SKM-1 (cell line): ENCODE measurements at regions not wholly inside any gene's neighbourhood (a gene's known extent, or its start where the extent isn't known, plus 50 kb on each side); places are given as distances from the start of the nearest gene placed in this dataset.

Experiments used
- DNase-seq: peaks from one replicate; lab custom pipeline; 2025; ENCODE audit not compliant: unreplicated experiment; lab: John Stamatoyannopoulos, UW

DNA sequence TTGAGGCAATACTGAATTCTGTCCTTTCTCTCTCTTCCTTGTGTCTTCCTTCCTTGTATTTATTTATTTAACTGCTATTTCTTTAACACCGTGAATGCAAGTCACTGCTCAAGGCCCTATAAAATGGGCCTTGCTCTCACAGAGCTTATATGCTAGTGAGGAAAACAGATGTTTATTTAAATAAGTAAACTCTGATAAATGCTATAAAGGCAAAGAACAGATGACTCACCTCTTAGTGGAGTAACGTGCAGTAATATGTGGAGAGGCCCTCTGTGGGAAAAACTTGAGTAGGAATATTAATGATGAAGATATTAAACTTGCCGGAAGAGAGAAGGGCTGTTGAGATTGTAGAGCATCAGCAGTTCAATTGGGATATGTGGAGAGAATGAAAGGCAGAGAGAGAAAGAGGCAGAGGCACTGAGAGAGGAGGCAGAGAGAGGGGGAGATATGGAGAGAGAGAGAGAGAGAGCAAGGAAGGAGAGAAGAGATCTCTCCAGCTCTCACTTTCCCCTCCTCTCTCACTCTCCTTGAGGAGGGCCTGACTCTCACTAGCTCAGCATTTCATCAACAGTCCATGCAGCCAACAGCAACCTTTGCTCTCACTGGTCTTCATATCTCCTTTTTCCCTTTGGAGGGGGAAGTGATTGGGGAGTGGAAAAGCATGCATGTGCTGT lies 322.2 kb downstream of the LMX1A start:
- DNase-seq, result no peak

DNA sequence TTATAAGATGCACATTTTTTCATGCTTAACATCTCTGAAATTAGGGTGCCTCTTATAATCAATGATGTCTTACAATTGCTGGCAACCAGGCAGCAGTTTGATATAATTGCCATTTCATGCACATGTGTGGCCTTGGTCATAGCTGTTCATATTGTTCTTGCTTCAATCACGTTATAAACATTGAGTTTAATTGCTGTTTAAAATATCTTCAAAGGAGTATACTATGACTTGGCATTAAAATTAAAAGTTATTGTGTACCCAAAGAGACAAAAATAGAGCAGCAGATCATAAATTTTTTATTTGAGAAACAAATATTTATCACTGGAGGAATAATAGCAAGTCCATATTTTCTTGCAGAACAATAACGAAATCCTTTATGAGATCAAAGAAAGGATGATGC lies 325.5 kb downstream of the LMX1A start:
- DNase-seq, result no peak

DNA sequence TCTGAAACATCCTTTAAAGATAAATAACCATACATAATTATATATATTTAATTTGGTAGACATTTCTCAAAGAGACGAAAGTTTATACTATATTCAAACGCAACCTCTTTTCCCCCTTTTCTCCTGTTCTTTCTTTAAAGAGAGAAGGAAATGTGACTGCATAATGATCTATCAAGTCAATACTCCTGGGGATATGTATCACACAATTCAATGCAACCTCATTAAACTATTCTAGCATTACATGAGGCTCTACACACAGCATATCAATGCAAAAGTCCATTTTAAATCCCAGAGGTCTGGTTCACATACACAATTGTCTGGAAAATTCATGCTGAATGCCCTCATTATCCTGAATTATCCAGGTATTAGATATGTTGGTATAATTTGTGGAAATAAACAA lies 330.7 kb downstream of the LMX1A start:
- no peak for DNase-seq

DNA sequence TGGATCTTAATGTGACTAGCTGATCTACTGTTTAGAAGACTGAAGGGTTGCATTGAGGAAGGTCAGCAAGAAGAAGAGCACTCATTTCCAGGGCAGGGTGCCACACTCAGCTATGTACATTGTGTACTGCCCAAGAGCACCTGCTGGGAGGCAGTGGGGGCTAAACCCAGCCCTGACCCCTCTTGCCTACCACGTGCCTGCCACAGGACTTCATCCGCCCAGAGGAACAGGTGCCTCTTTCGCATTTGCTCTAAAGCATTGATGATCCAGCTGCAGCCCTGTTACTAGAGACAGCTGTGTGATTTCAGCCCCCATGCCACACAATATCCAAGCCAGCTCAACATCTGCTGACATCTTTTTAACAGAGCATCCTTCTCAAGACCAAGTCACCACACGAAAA lies 341.8 kb downstream of the LMX1A start:
- no peak for DNase-seq

DNA sequence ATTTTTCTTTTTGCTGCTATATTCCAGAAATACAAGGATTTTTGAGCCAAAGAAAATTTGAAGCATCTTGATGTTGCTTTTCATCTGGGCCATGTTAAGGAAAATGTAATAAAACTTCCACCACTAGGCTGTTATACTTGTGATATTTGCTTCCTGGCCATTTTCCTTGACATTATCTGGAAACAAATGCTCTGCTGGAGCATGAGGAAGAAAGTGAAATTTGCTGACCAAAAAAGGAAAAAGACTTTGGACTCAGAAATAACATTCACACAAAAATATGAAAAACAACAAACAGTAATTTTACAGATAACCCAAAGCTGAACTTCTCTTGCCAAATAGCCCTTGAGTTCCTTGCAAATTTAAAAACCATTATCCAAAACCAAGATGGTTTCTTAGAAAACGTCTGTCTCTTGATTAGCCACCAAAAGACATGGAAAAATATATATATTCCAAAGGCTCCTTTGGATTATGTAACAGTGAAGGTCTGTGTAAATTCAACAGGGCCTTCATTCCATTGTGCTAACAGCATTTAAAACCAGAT lies 344.5 kb downstream of the LMX1A start:
- no peak for DNase-seq

DNA sequence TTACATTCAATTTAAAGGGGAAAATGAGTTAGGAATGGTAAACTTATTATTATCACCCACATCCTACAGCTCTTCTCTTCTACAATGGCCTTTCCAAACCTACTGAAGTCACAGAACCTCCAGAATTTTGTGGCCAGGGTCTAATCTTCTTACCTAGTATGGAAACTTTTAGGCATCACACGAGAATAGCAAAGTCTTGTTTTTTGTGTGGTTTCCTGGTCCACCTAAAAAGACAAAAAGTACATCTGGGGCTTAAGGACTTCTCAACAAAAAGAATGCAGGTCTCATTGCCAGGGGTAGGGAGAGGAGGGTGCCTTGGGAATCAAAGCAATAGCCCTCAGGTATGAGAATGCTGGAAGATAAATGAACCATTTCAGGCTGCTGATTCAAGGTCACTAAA lies 345.3 kb downstream of the LMX1A start:
- no peak for DNase-seq

DNA sequence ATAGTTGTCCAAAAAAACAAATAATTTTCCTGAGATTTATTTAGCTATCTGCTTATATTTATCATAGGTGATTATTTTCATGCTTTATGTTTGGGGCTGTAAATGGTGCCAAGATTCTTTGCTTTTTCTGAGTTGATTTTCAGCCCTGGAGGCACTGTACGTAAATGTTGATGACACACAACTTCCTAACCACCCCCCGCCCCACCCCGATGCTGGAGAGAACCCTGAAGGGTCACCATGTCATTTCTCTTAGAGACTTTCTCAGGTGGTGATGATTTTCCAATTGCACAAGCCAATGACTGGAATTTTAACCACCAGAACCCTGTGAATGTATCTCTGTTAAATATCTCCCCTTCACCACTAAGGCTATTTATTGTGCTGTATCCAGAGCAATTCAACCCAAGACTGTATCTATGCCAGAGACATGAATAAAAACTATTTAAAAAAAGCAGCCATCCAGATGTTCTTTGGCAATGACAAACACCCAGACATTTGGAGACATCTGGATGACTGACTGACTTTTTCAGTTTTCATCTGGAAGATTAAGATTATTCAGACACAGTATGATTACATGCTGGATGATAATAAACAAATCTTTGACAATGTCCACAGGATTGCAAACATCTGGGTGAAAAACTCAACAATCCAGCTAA lies 346.0 kb downstream of the LMX1A start:
- no peak for DNase-seq

DNA sequence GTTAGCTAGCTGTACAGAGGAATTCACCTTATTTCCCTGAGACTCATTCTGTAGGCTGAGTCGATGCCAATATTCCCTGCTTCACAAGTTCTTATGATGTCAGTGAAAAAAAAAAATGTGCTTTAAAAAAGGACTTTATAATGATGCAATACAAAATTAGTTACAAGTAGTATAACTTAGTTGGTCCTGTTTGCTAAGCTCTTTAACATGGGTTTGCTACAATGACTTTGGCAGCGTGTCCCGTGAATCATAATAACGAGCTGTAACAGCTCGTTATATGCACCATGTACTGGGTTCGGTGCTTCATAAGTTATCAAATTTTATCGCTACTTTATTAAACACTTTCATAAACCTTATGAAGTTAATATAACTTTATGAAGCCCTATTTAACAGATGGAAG lies 349.7 kb downstream of the LMX1A start:
- no peak for DNase-seq

DNA sequence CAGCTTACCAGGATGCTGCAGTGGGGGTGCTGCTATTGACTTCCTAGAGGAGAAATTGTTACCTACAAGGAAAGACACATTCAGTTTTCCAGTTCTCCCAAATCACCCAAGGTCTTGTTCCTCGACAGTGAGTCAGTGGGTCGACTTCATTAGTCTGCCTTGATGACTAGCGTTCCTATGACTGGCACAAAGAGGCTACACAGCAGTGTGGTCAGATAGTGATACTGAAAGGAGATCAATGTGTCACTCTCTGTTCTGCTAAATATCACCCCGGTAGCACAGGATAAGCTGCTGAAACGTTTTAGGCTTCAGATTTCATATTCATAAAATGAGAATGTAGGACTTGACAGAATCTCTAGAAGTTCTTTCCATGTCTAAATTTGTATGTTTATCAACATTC lies 357.4 kb downstream of the LMX1A start:
- DNase-seq, result no peak

DNA sequence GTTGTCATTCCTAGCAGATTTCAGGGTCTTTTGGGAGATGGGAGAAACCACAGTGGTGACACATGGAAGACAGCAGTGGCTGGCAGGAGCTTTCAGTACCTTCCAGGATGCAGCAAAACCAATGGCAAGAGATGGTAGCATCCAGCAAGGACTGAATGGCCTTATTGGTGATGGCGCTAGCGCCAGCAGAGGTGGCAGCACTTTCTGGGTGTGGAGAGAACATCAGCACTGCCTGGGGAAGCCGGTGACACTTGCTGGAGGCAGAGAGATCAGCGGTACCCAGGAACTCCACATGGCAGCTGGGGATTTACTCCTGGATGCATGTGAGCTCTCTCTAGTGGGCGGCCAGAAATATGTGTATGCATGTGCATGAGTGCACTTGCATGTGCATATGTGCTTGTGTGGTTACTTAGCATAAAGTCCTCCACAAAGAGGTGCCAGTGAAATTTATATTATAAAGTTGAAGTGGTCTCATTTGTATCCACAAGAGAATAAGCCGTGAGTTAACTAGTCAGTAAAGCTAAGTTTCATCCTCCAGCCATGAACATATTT lies 364.7 kb downstream of the LMX1A start:
- no peak for DNase-seq

DNA sequence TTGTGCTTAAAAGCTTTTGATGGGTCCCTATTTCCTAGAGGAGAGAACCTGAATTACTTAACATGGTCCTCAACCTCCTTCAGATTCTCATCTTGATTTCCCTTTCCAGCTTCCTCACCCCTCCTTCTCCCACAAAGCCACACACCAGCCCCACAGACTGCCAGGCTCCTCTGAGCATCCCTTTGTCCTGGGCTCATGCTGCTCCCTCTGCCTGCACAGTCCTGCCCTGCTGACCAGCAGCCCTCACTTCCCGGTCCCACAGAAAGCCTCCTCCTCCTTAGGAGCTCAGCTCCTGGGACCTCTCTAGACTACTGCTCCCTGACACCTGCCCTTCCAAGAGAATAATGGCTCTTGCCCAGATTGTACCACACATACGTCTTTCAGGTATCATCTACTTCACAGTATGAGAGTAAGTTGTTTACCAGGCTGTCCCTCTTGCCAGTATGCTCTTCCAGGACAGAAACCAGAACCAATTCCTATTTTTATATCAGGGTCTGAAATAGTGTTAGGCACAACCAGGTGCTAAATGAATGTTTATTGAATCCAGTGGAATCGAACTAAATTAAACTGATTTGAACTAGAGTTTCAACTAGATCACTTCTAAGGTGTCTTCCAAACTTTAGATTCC lies 373.4 kb downstream of the LMX1A start:
- DNase-seq, result no peak

DNA sequence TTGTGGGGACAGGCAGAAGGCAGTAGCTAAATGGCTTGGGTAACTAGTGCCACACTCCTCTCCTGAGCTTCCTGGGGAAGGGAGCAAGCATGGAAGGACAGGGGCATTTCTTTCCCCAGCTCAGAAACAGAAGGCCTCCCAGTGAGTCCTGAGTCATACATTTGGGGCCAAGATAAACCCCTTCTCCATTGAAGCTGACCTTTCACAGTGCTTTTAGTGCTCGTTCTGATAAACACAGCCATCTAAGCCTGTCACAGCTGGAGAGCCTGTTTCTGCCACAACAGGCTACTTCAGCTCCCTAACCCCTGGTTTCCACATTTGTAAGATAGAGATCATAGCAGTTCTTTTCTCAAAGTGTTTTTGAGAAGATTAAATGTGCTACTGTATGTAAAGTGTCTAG lies 374.0 kb downstream of the LMX1A start:
- DNase-seq, result no peak

DNA sequence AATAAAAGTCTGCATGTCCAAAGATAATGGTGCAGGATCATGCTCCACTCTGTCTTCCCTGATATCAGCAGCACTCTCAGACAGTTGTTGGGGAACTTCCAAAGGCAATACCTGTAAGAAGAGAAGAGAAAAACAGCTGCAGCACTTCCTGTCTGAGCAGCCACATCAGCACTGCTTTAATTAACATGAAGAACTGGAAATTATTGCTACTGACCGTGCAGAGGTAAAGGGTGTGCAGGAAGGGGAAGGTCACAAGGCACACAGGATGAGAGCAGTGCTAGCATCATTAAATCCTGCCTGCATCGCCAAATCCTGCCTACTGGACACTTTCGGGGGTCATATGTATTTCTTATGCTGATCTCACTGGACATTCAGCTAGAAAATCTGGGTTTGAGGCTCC lies 379.0 kb downstream of the LMX1A start:
- no peak for DNase-seq

DNA sequence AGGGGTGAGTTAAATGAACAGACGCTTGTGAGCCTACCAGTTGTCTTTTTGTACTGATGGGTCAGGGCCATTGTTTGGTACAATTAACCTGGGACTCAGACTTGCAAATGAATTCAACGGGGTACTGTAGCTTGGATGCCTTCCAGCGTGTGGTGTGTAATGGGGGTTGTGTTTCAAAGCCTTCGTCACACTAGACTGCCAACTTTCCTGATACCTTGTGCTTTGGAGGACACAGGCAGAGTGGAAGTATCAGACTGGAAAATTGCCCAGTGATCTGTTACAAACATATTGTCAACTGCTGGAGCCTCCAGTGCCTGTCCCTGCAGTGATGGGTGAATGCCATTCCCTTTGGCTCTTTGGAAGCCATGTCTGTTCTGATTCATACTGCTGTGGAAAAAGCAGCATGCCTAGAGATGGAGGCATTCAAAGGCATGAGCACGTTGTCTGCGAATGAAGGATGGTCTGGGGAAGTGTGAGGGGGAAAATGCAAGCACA lies 384.5 kb downstream of the LMX1A start:
- no peak for DNase-seq

DNA sequence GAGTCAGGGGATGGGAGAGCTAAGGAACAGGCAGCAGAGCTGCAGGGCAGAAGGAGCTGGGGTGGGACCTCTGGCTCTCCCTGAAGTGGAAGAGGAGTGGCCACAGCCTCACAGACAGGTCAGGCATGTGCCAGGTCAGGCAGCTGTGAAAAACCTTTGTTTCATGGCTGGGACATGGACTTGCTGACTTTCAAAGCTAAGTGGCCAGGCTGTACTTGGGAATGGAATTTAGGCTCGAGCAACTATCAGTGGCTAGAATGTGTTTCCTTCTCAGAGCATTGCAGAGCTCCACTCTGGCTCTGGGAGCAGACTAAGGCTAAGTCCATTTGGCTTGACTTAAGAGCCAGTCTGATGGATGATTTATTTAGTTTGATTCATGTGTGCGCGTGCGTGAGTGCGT lies 385.1 kb downstream of the LMX1A start:
- DNase-seq, result no peak

DNA sequence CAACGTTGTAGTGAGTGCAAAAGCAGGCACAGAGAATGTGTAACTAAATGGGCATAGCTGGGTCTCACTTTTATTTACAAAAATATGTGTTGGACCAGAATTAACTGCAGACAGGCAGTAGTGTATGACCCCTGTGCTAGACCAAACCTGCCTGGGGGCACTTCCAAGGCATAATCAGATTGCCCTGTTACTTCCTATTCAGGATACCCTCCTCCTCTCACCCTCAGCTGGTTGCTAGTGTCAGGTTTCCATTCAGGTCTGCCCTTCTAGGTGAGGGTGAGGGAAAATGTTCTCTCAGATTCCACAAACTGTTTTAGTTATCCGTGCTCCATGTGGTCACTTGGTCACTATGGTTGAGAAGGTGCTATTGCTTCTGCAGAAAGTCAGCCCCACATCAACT lies 387.3 kb downstream of the LMX1A start:
- no peak for DNase-seq

DNA sequence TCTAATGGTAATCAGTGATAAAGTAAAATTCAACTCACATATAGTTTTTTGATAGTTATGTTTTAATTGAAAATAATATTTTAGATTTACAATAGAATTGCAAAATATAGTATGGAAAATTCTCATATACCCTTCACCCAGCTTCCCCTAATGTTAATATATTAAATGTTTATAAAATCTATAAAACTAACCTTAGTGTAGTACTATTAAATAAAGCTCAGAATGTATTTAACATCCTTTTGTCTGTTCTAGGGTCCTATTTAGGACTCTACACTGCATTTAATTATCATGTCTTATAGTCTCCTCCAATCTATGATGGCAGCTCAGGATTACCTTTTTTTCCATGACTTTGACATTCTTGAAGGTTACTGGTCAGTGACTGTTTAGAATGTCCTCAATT lies 389.2 kb downstream of the LMX1A start:
- DNase-seq, result no peak

DNA sequence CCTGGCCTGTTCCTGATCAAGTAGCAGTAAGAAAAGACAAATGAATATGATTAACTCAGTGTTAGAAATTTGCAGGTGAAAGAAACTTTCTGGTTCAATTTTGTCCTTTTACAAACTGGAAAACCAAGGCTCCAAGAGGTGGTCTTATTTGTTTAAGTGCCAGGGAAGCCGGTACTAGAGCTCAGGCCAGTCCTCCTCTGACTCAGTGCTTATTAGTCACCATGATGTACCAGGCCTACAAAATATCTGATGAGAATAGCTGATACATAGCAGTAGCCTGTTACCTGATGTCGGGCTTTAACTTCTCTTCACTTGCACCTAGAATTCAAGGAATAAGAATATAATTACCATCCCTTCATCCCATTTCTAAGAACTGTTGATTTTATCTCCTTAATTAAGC lies 394.8 kb downstream of the LMX1A start:
- no peak for DNase-seq

DNA sequence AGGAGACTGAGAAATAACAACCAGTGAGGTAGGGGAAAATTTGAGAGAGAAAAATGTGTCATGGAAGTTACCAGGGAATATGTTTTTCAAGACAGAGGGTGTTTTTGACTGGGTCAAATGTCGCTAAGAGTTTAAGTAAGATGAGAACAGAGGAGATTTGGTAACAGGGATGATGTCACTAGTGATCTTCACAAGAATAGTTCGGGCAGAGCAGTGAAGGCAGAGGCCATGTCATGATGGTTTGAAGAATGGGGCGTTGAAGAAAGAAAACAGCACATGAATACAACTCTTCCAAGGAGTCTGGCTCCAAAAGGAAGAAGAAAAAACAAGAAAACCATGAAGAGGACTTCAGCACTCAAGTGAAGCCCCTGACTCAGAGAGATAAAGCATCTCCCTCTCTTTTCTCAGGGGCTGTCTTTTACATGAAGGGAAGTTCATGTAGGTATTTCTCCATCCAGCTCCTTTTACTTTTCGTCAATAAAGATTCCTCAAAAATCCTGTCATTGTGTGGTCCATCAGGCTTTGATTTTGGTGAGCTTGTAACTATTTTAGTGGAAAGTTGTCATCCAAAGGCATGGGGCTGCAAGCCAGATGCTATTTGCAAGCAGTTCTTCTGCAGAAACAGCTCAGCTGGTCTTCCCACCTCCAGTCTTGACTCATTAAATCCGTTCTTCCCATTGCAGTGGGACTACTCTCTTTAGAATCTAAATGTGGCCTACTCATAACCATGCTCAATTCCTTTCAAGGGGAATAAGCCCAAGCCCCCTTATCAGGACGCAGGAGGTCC lies 397.3 kb downstream of the LMX1A start:
- no peak for DNase-seq

DNA sequence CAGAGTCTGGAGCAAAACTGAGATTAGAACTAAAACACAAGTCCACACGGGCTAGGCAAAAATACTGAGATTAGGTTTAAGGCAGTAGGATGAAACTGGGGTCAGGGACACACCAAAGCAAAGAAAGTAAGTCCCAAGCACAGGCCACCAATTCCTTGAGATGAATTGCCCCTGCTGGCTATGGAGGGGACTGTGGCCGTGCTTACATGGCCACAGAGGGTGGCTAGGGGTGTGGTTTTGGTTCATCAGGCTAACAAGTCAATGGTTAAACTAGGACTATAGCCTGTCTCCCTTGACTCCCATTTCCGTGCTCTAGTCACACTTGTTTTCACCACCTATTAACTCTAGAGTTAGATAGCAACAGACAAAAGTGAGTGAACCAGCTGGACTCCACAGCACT lies 394.8 kb downstream of the PBX1 start:
- no peak for DNase-seq

DNA sequence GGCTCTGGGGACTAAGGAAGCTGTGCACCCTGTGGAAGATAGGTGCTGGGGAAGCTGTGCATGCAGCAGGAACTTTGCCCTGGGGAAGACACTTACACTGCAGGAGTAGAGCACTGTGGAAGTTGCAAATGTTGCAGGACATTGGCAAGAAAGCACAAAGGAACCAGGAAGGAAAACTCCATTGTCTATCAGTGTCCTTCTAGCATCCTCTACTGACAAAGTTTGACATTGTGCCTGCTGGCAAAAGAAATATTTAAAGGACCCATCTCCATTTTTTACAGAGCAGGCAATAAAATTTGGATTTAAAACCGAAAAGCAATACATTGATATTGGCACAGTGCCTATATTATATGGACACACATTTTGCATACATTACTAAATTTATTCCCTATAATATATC lies 394.1 kb downstream of the PBX1 start:
- DNase-seq, result no peak
